Fibroblast of lung (primary cell): ENCODE measurements at regions not wholly inside any gene's neighbourhood (a gene's known extent, or its start where the extent isn't known, plus 50 kb on each side); places are given as distances from the start of the nearest gene placed in this dataset.

Experiments used
- DNase-seq, 2 donors: peaks; one replicate each; pipeline versions ENCODE4 v3.0.0 to v3.0.0-alpha.2; 2010; ENCODE audit warnings: low read depth in 2 of 2
- H2AFZ ChIP-seq: 2 replicates; pipeline ENCODE4 v1.5.1; 2012; ENCODE audit warnings: low read length, control low read depth, inconsistent platforms
- H3K27ac ChIP-seq: 2 replicates; pipeline ENCODE4 v1.5.1; 2011; ENCODE audit warnings: low read length, control low read depth; ENCODE audit not compliant: insufficient read depth
- H3K27me3 ChIP-seq: 2 replicates; pipeline ENCODE4 v1.5.1; 2011; ENCODE audit warnings: mild to moderate bottlenecking, low read length; ENCODE audit not compliant: control insufficient read depth, insufficient read depth
- H3K36me3 ChIP-seq: 2 replicates; pipeline ENCODE4 v1.5.1; 2011; ENCODE audit warnings: low read length; ENCODE audit not compliant: control insufficient read depth, insufficient read depth
- H3K4me1 ChIP-seq: 2 replicates; pipeline ENCODE4 v1.5.1; 2011; ENCODE audit warnings: low read length; ENCODE audit not compliant: control insufficient read depth, insufficient read depth; ENCODE audit errors: extremely low read depth
- H3K4me2 ChIP-seq: 2 replicates; pipeline ENCODE4 v1.5.1; 2011; ENCODE audit warnings: low read length, control low read depth; ENCODE audit not compliant: insufficient read depth; ENCODE audit errors: extremely low read depth
- H3K4me3 ChIP-seq, 4 experiments: fragments of 200-600 bp in 1 of 4; sonication (generic) in 1 of 4; replicated peaks in 1 of 4; 2 replicates each; pipeline ENCODE4 v1.5.1; 2011 to 2016; ENCODE audit warnings: low read length in 4 of 4, low read depth in 3 of 4, mild to moderate bottlenecking in 3 of 4, control low read depth in 2 of 4, inconsistent platforms in 1 of 4, mixed read lengths in 1 of 4; ENCODE audit not compliant: insufficient read depth in 1 of 4; ENCODE audit errors: control extremely low read depth in 1 of 4
- H3K79me2 ChIP-seq: 2 replicates; pipeline ENCODE4 v1.5.1; 2012; ENCODE audit warnings: mild to moderate bottlenecking, low read length, inconsistent platforms; ENCODE audit not compliant: control insufficient read depth, insufficient read depth
- H3K9ac ChIP-seq: 2 replicates; pipeline ENCODE4 v1.5.1; 2011; ENCODE audit warnings: mild to moderate bottlenecking, low read length, control low read depth; ENCODE audit not compliant: insufficient read depth
- H3K9me3 ChIP-seq: 2 replicates; pipeline ENCODE4 v1.5.1; 2012; ENCODE audit warnings: low read depth, low read length; ENCODE audit not compliant: control insufficient read depth, insufficient read depth
- H4K20me1 ChIP-seq: 2 replicates; pipeline ENCODE4 v1.5.1; 2011; ENCODE audit warnings: low read length; ENCODE audit not compliant: control insufficient read depth, insufficient read depth; ENCODE audit errors: extremely low read depth
- CTCF ChIP-seq, 2 donors: IDR thresholded peaks in 1 of 2; conservative IDR thresholded peaks in 1 of 2; 1 replicate in 1 of 2; 2 replicates in 1 of 2; pipeline ENCODE4 v1.5.1; 2011 to 2012; ENCODE audit warnings: low read length in 2 of 2, control low read depth in 1 of 2, inconsistent platforms in 1 of 2, low read depth in 1 of 2, mild to moderate bottlenecking in 1 of 2
- EZH2 ChIP-seq: IDR thresholded peaks from 2 replicates; pipeline ENCODE4 v1.5.1; 2012; ENCODE audit warnings: low read length, control low read depth, mild to moderate bottlenecking; ENCODE audit errors: missing control alignments

- no peaks in the 10 kb centered on the region for H4K20me1 ChIP-seq
- H3K36me3 ChIP-seq: no peaks in the 10 kb centered on the region
- TF ChIP-seq CTCF (conservative IDR thresholded peaks at IDR 0.05 in 1 of 2, IDR thresholded peaks at IDR 0.05 in 1 of 2; ENCODE audit: low read depth in 1 of 2, low read length in 2 of 2) (no peak), EZH2 (no peak)
- no peaks in the 10 kb centered on the region for H3K9me3 ChIP-seq
- no peaks in the 10 kb centered on the region for H3K79me2 ChIP-seq
- no peak overlapping the region for H2AFZ ChIP-seq
- H3K4me3 ChIP-seq: no peak overlapping the region
- H3K27me3 ChIP-seq: no peaks in the 10 kb centered on the region
- no peak overlapping the region for H3K27ac ChIP-seq
- no peaks in the 10 kb centered on the region for H3K4me1 ChIP-seq
- no peak overlapping the region for H3K9ac ChIP-seq
- no peak overlapping the region for H3K4me2 ChIP-seq
- DNase-seq: no peak
These were observed 453.5 kb downstream of the FOXG1 start for GRCh38 chr14:29220072-29220471.

GRCh38 chr14:29220566-29220965 lies 454.0 kb downstream of the FOXG1 start:
- no peaks in the 10 kb centered on the region for H3K79me2 ChIP-seq
- no peak overlapping the region for H2AFZ ChIP-seq
- no peaks in the 10 kb centered on the region for H3K4me1 ChIP-seq
- H3K9ac ChIP-seq: no peak overlapping the region
- H3K27ac ChIP-seq: no peak overlapping the region
- H3K4me3 ChIP-seq: no peak overlapping the region
- H3K36me3 ChIP-seq: no peaks in the 10 kb centered on the region
- no peaks in the 10 kb centered on the region for H4K20me1 ChIP-seq
- H3K27me3 ChIP-seq: no peaks in the 10 kb centered on the region
- no peak for DNase-seq
- no peak for TF ChIP-seq EZH2
- no peak for TF ChIP-seq CTCF (conservative IDR thresholded peaks at IDR 0.05 in 1 of 2, IDR thresholded peaks at IDR 0.05 in 1 of 2; ENCODE audit: low read depth in 1 of 2, low read length in 2 of 2)
- H3K4me2 ChIP-seq: no peak overlapping the region
- no peaks in the 10 kb centered on the region for H3K9me3 ChIP-seq

- Histone ChIP-seq H3K9ac (no peak overlapping the region), H4K20me1 (no peaks in the 10 kb centered on the region), H3K27me3 (no peaks in the 10 kb centered on the region), H3K79me2 (no peaks in the 10 kb centered on the region), H3K36me3 (no peaks in the 10 kb centered on the region), H3K9me3 (no peaks in the 10 kb centered on the region), H2AFZ (no peak overlapping the region), H3K4me2 (no peak overlapping the region), H3K4me1 (no peaks in the 10 kb centered on the region), H3K27ac (no peak overlapping the region), H3K4me3 (no peak overlapping the region)
- TF ChIP-seq CTCF (conservative IDR thresholded peaks at IDR 0.05 in 1 of 2, IDR thresholded peaks at IDR 0.05 in 1 of 2; ENCODE audit: low read depth in 1 of 2, low read length in 2 of 2) (no peak), EZH2 (no peak)
- DNase-seq: no peak
These were observed 455.4 kb downstream of the FOXG1 start for GRCh38 chr14:29222006-29222405.
